GM12878 (cell line): ENCODE measurements at regions not wholly inside any gene's neighbourhood (a gene's known extent, or its start where the extent isn't known, plus 50 kb on each side); places are given as distances from the start of the nearest gene placed in this dataset.

ENCODE experiments used
- ATAC-seq: fragments of 200-7000 bp; cut with Tn5 transposase; 3 replicates; pipeline ENCODE4 v1.9.1; 2020; ENCODE audit warnings: mild to moderate bottlenecking, moderate library complexity
- BruUV-seq: library from RNA; stranded (reverse); fragments of 400-500 nt; replicated peaks from 2 replicates; lab custom pipeline; 2021; lab: Mats Ljungman, UMichigan
- CTCF ChIA-PET: fragments of 300-600 bp; sonication (Branson Sonifier 250); formaldehyde crosslinking; extraction: SDS; loops from one replicate; lab custom pipeline; 2021; ENCODE audit warnings: inconsistent platforms; lab: Yijun Ruan, JAX
- POLR2A ChIA-PET: fragments of 350-600 bp; formaldehyde crosslinking; extraction: SDS; loops from one replicate; lab custom pipeline; 2021; ENCODE audit warnings: inconsistent platforms; lab: Charles Lee
- RAD21 ChIA-PET: fragments of 300-600 bp; sonication (Branson Sonifier 250); formaldehyde crosslinking; loops from one replicate; lab custom pipeline; 2023; ENCODE audit warnings: antibody characterized with exemption; ENCODE audit not compliant: unreplicated experiment; lab: Charles Lee
- SMC1A ChIA-PET: fragments of 300-600 bp; sonication (Branson Sonifier 250); formaldehyde crosslinking; loops from one replicate; lab custom pipeline; 2023; ENCODE audit not compliant: unreplicated experiment, uncharacterized antibody; lab: Charles Lee
- DNase-seq: peaks from one replicate; pipeline ENCODE4 v3.0.0-alpha.2; 2011; ENCODE audit warnings: low read depth, low spot score
- FAIRE-seq: peaks from 3 replicates; lab custom pipeline; 2011; peaks lifted over from hg19 to GRCh38; lab: Jason Lieb, UNC
- H2AFZ ChIP-seq: 2 replicates; pipeline ENCODE4 v1.6.0; 2011; ENCODE audit warnings: low read depth, low read length, control low read depth; ENCODE audit not compliant: control insufficient read depth
- H3K27ac ChIP-seq: 2 replicates; pipeline ENCODE4 v1.5.1; 2011; ENCODE audit warnings: control low read depth; ENCODE audit not compliant: control insufficient read depth, insufficient read depth
- H3K27me3 ChIP-seq, 2 experiments: replicated peaks in 1 of 2; 2 replicates each; pipeline versions ENCODE4 v1.6.0 to v1.6.1; 2011; ENCODE audit warnings: low read length in 1 of 2; ENCODE audit not compliant: control insufficient read depth in 2 of 2, insufficient read depth in 2 of 2
- H3K36me3 ChIP-seq, 2 experiments: 2 replicates each; pipeline ENCODE4 v1.5.1; 2011; ENCODE audit warnings: low read length in 1 of 2; ENCODE audit not compliant: control insufficient read depth in 2 of 2, insufficient read depth in 2 of 2
- H3K4me1 ChIP-seq: 2 replicates; pipeline ENCODE4 v1.6.1; 2011; ENCODE audit warnings: mild to moderate bottlenecking, low read length, moderate library complexity, mixed read lengths; ENCODE audit not compliant: control insufficient read depth, insufficient read depth
- H3K4me2 ChIP-seq: 2 replicates; pipeline ENCODE4 v1.6.0; 2011; ENCODE audit warnings: control low read depth; ENCODE audit not compliant: control insufficient read depth, insufficient read depth
- H3K4me3 ChIP-seq: fragments of 200-600 bp; sonication (generic); 2 replicates; pipeline ENCODE4 v1.5.1; 2016
- H3K79me2 ChIP-seq: 2 replicates; pipeline ENCODE4 v1.6.0; 2011; ENCODE audit warnings: low read length; ENCODE audit not compliant: control insufficient read depth, insufficient read depth
- H3K9ac ChIP-seq: 2 replicates; pipeline ENCODE4 v1.8.0; 2011; ENCODE audit warnings: low read length, control low read depth, mixed read lengths; ENCODE audit not compliant: control insufficient read depth, insufficient read depth
- H3K9me3 ChIP-seq: replicated peaks from 3 replicates; pipeline ENCODE4 v1.5.1; 2011; ENCODE audit warnings: mild to moderate bottlenecking, low read length; ENCODE audit not compliant: control insufficient read depth, insufficient read depth
- H4K20me1 ChIP-seq: 2 replicates; pipeline ENCODE4 v1.6.0; 2011; ENCODE audit not compliant: control insufficient read depth, insufficient read depth
- CBFB ChIP-seq: IDR thresholded peaks from 2 replicates; pipeline ENCODE4 v1.6.1; 2016; ENCODE audit warnings: antibody characterized with exemption, low read depth
- ETV6 ChIP-seq, 2 experiments: fragments of 450-650 bp in 1 of 2; IDR thresholded peaks in 1 of 2; conservative IDR thresholded peaks in 1 of 2; 2 replicates each; pipeline ENCODE4 v1.6.1; 2014; ENCODE audit warnings: antibody characterized with exemption in 1 of 2, borderline replicate concordance in 1 of 2, low read depth in 1 of 2, mild to moderate bottlenecking in 1 of 2, moderate library complexity in 1 of 2
- JUND ChIP-seq: IDR thresholded peaks from 2 replicates; pipeline ENCODE4 v1.6.1; 2012; ENCODE audit warnings: low read depth, mild to moderate bottlenecking, low read length, improper control_type of control experiment, moderate library complexity
- TCF12 ChIP-seq: IDR thresholded peaks from 2 replicates; pipeline ENCODE4 v1.6.1; 2011; ENCODE audit warnings: low read depth, mild to moderate bottlenecking, low read length
- WRNIP1 ChIP-seq: IDR thresholded peaks from 2 replicates; pipeline ENCODE4 v1.6.1; 2011; ENCODE audit warnings: low read depth, low read length, improper control_type of control experiment, borderline replicate concordance
- WGBS: methylation state at CpG from one replicate; pipeline ENCODE4 v1.1.6; 2016; ENCODE audit warnings: low lambda C conversion rate; ENCODE audit not compliant: insufficient replicate concordance, insufficient coverage; ENCODE audit errors: missing lambda C conversion rate; 5-methylcytosine and 5-hydroxymethylcytosine counted together
- in situ Hi-C: fragments of 300-500 bp; cut with MboI; formaldehyde crosslinking; loops from 9 replicates; pipeline ENCODE4 v1.14.3; 2018; ENCODE audit warnings: mixed read lengths
- intact Hi-C: fragments of 100-400 bp; cut with micrococcal nuclease; formaldehyde crosslinking; loops from one replicate; pipeline ENCODE4 v1.14.2; 2022; ENCODE audit not compliant: unreplicated experiment
- TF ChIP-seq, protein P1 (sequence below): IDR thresholded peaks from 2 replicates; pipeline ENCODE4 v1.6.1; 2011; ENCODE audit warnings: borderline replicate concordance, low read depth, mild to moderate bottlenecking, moderate library complexity, mixed read lengths, low read length; ENCODE audit not compliant: insufficient read depth; ENCODE audit errors: extremely low read length
- TF ChIP-seq, protein P2 (sequence below): fragments of 450-650 bp; conservative IDR thresholded peaks from 2 replicates; pipeline ENCODE4 v1.6.1; 2017; ENCODE audit warnings: mild to moderate bottlenecking, moderate library complexity
- TF ChIP-seq, protein P3 (sequence below): fragments of 450-650 bp; IDR thresholded peaks from 2 replicates; pipeline ENCODE4 v1.6.1; 2016; ENCODE audit warnings: mild to moderate bottlenecking

DNA sequence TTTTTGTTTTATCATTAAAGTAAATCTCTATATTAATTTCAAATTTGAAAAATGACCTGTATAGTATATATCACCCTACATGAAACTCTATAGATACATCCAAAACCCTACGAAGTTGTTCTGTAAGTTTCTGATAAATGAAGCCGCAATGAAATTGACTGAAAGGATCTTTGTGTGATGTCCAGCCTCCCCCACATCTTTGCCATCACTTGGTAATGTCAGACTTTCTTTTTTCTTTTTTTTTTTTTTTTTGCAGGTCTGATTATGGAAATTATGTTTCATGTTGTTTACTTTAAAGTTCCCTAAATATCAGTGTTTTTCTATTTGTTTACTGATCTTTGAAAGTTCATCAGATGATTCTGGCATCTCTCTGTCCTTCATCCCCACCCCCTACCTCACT lies 155.6 kb upstream of the CDH4 start:
- Histone ChIP-seq H3K27ac (no peak overlapping the region), H3K36me3 (no peaks in the 10 kb centered on the region), H3K9ac (no peak overlapping the region), H3K79me2 (no peaks in the 10 kb centered on the region), H3K9me3 (no peaks in the 10 kb centered on the region; the same call in 2 of the 3 replicates), H3K27me3 (no peaks in the 10 kb centered on the region), H3K4me3 (no peak overlapping the region), H3K4me1 (no peaks in the 10 kb centered on the region), H4K20me1 (no peaks in the 10 kb centered on the region), H3K4me2 (no peak overlapping the region), H2AFZ (no peak overlapping the region)
- in situ Hi-C loops (no loop called here), intact Hi-C loops (no loop called here)
- CTCF ChIA-PET: no interaction called here
- BruUV-seq: no TSS peak
- no peak for ATAC-seq
- no peak for FAIRE-seq
- 52% methylated on average over 2 of the region's 2 CpGs for WGBS
- no peak for DNase-seq
- TF ChIP-seq CBFB (no peak), TCF12 (no peak), ETV6 (conservative IDR thresholded peaks at IDR 0.05 in 1 of 2, IDR thresholded peaks at IDR 0.05 in 1 of 2; ENCODE audit: borderline replicate concordance in 1 of 2, low read depth in 1 of 2) (no peak), JUND (no peak), WRNIP1 (no peak)
- TF ChIP-seq, protein P1, sequence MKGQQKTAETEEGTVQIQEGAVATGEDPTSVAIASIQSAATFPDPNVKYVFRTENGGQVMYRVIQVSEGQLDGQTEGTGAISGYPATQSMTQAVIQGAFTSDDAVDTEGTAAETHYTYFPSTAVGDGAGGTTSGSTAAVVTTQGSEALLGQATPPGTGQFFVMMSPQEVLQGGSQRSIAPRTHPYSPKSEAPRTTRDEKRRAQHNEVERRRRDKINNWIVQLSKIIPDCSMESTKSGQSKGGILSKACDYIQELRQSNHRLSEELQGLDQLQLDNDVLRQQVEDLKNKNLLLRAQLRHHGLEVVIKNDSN: no peak
- TF ChIP-seq, protein P2, sequence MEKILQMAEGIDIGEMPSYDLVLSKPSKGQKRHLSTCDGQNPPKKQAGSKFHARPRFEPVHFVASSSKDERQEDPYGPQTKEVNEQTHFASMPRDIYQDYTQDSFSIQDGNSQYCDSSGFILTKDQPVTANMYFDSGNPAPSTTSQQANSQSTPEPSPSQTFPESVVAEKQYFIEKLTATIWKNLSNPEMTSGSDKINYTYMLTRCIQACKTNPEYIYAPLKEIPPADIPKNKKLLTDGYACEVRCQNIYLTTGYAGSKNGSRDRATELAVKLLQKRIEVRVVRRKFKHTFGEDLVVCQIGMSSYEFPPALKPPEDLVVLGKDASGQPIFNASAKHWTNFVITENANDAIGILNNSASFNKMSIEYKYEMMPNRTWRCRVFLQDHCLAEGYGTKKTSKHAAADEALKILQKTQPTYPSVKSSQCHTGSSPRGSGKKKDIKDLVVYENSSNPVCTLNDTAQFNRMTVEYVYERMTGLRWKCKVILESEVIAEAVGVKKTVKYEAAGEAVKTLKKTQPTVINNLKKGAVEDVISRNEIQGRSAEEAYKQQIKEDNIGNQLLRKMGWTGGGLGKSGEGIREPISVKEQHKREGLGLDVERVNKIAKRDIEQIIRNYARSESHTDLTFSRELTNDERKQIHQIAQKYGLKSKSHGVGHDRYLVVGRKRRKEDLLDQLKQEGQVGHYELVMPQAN: no peak
- TF ChIP-seq, protein P3, sequence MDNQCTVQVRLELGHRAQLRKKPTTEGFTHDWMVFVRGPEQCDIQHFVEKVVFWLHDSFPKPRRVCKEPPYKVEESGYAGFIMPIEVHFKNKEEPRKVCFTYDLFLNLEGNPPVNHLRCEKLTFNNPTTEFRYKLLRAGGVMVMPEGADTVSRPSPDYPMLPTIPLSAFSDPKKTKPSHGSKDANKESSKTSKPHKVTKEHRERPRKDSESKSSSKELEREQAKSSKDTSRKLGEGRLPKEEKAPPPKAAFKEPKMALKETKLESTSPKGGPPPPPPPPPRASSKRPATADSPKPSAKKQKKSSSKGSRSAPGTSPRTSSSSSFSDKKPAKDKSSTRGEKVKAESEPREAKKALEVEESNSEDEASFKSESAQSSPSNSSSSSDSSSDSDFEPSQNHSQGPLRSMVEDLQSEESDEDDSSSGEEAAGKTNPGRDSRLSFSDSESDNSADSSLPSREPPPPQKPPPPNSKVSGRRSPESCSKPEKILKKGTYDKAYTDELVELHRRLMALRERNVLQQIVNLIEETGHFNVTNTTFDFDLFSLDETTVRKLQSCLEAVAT: no peak
- POLR2A ChIA-PET: no interaction called here
- SMC1A ChIA-PET: no interaction called here
- RAD21 ChIA-PET: no interaction called here
